CD4-positive, alpha-beta T cell treated with Interleukin-17A for 4 hours (primary cell): ENCODE measurements at regions not wholly inside any gene's neighbourhood (a gene's known extent, or its start where the extent isn't known, plus 50 kb on each side); places are given as distances from the start of the nearest gene placed in this dataset.

Experiments
- DNase-seq: peaks from one replicate; pipeline ENCODE4 v3.0.0-alpha.2; 2020; ENCODE audit warnings: mixed read lengths

DNA sequence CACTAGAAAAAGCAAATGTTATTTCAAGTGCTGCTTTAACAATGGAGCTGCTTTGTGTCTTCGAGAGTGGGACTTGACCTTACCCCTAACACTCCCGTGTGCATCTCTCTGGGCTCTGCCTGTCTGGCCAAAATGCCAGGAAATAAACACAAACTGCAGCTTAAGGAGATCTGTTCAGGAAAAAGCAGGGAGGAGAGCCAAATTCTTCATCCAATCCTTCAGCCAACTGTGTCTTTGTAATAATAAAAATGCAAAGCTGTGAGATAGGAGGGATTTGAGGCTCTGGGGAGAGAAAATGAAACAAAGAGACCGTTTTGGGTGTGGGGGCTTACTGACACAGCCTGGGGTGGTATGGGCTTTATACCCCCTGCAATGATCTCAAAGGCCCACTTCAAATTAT is 85.8 kb upstream of the WSCD2 start:
- no peak for DNase-seq

DNA sequence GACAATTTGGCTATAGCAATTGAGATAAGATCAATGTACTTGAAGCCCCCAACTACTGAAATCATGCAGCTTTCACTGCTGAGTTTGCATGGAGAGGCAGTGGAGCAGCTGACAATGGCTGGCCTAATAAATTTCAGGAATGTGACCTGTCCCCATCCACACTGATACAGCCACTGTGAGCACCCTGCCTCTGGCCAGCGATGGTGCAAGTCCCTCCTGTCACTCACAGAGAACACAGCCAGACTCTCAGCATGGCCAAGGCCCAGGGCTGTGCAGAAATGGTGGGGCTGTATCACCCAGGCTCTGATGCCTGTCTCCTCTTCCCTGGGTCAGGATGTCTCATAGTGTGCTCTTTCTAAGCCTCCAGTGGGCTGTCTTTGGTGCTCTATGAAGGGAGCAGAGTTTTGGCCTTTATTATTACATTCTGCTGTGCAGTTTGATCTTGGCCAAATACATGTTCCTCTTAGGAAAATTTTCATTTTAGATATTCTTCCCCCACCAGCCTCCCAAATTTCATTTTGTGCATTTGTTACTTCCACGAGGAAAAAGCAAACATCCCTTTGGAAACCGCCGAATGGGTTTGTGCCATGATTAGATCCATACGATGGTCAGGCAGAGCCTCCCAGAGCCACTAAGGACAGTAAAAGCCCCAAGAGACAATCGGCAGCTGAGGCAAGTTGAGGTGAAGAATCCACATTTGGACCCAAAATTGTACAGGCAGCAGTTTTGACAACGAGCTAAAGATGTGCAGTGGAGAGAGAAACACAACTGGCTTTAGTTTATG is 85.1 kb upstream of the WSCD2 start:
- DNase-seq: no peak

DNA sequence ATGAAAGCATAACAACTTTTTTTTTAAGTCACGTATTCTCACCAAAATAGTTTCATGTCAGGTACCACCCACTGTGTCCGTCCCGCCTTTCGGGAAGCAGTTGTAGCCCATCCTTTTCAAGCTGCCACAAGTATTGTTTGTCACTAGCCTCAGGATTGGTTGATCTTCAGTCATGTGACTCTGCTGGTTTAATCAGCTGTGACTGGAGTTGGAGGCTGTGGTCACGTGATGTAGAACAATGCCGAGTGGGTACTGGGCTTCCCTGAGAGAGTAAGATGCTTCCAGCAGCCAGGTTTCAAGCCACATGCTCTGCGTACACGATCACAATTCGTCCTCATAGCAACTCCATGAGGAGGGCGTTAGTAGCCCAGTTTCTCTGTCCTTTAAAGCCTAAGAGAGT is 83.0 kb upstream of the WSCD2 start:
- DNase-seq: no peak

DNA sequence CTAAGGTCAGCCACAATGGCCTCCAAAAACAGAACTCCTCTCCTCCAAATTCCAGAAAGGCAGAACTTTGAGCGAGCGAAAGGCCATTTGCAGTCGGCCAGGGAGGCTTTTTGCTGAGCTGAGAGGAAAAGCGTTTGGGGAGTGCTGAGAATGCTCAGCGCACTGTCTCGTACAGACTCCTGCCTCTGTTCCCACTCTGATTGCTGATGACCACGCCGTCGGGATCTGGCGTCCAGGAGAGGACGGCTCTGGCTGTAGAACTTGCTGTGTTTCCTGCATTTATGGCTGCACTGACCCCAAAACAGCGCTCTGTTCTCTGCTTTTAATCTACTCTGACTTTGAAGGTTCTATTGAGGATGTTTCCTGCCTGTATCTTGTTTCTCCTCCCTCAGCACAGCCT is 82.4 kb upstream of the WSCD2 start:
- DNase-seq: no peak

DNA sequence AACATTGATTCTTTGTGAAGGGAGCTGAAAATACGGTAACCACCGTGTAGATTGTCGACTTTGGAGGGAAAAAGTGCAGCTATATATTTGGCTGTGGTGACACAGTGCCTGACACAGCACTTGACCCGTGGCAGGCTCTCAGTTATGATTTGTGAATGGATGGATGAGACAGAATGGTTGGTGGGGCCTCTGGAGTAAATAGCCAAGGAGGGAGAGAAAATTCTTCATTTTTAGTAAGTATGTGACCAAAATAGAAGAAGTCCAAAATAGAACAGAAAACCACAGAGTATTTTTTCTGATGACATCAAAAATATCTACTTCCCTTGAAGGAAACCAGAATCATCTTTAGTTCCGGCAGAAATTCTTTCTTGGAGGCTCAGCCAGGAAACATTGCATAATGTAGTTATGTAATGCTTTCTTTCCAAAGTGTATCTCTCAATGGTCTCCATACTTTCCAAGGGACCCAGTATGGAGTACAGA is 82.0 kb upstream of the WSCD2 start:
- DNase-seq: no peak

DNA sequence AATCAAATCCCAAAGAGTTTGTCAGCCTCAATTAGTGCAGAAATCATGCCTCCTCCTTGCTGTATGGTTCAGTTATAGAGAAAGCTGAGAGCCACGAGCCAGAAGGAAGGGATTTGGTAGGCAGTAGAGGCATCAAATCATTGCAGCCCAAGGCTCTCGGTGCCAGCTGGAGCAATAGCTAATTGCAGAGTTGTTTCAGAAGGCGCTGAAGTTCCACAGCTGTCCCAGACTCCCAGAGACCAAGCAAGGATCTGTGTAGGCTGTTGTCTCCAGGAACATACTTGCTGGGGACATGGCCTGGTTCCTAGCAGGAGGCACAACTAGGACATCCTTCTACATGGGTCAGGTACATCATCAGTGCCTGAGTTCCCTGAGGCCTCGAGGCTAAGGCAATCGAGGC is 80.4 kb upstream of the WSCD2 start:
- DNase-seq: no peak

DNA sequence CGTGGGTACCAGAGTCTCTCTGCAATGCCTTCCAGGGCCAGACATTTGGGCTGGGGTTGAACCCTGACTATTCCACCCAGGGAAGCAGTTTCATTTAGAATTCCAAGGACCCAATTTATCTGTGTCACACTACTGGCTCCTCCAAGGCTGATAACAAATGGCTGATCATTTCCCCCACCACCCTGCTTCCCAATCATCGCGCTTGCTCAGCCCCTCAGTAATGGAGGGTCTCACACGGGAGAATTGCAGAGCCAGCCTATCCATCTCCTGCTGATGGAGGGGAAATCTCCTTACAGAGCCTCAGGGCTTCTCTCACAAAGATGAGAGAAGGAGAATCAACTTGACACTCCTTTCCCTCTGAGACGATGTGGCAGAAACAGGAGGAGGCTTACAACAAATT is 78.4 kb upstream of the WSCD2 start:
- DNase-seq: no peak

DNA sequence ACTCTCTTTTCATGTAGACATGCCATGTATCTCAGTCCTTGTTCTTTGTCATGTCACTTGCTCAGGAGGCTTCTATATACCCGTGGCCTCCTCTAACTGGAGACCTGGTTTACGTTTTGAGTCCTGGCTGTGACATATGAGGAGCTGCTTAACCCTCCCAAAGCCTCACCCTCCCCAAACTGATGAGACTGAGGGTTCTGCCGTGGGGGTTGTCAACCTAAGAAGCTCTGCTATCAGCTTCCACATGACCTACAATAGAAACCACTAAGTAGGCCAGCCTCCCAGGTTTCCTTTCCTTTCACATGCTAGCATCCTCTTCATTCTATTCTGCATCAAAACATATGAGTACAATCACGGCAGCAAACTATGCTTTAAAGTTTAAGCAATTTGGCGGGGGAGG is 76.8 kb upstream of the WSCD2 start:
- no peak for DNase-seq

DNA sequence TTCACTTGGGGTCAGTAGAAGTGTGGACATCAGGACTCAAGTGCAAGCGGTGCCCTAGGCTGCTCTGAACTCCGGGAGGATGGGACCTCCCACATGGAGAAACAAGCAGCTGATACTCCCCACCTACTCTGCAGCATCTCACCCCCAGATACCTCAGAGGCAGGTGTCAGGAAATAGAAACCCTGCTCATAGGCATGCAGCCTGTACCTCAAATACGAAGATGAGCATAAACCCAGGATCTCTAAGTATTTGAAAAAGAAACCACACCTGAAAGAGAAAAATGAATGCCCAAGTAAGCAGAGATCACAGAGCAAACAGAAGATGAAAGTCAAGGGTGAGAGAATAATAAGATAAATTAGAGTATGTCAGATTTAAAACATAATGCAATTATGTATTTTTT is 75.6 kb upstream of the WSCD2 start:
- no peak for DNase-seq

DNA sequence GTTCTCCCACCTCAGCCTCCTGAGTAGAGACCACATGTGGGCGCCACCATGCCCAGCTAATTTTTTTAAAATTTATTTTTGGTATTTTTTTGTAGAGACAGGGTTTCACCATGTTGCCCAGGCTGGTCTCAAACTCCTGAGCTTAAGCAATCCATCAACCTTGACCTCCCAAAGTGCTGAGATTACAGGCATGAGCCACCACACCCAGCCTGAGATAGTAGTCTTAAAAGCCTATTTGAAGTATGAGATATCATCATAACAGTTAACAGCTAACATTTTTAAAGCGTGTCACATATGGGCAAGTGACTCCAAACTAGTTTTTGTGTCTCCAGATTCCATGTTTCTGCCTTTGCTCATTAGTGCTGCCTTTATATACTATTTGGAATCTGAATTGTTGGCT is 74.6 kb upstream of the WSCD2 start:
- no peak for DNase-seq

DNA sequence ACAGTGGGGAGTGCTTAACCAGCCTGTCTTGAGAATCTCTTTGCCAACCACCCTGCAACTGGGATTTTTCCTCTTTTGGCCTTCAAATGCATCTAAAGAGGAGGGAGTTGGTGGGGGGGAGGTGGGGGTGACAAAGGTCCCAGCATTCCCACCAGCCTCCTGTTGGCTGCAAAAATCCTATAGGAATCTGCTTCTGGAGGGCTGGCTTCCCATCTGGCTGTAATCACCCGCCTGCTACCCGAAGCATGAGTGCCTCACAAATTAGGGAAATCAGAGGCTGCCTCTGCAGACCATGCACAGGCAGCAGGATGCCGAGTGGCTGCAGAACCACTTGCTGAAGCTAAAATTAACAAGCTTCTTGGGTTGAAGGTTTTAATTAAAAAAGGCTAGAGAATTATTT is 73.9 kb upstream of the WSCD2 start:
- DNase-seq: no peak

DNA sequence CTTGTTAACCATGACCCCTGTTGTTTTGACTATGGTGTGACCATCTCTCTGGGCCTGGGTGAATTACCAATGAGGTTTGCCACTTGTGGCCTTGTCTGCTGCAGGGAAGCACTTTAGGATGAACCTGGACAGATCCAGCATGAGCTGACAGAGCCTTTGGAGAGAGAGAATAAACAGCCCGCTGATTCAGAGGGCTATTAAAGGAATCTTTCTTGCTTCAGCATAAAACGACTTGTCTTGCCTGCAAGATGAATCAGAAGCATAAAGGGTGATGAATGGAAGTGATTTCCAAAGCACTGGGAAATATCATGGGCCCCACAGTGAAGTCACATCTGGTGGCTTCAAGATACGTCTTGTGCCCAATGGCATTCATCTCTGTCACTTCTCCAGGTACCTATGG is 69.0 kb upstream of the WSCD2 start:
- no peak for DNase-seq

DNA sequence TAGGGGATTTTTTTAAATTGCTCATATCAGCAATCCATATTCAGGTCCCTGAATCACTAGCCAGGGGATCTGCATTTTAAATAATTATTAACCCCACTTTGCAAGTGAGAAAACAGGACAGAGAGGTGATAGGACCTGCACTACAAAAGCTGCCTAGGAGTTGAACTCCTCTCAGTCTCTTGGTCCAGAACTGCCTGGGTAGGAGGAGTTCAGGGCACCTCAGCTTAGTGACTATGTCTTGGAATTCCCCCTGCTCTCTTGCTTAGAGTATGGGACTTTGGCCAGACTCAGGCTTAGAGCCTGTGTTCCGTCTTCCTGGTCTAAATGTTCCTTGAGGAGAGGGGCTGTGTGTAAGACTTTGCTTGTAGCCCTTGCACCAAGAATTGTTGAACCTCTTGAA is 68.2 kb upstream of the WSCD2 start:
- DNase-seq: no peak

DNA sequence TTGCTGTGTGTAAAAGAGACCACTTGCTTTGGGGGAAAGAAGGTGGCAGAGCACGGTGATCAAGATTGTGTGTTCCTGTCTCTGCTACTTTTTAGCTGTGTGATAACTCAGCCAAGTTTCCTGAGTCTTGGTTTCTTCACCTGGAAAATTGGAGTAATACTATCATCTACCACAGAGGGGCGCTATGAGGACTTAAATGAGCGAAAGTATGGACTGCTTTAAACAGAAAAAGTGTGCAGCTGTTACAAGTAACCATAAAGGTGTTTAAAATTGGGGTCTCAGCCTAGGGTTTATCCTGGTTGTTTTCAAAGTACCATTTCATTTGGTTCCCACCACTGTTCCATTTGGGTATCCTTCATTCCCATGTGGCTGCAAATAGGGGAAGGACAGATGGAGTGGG is 65.9 kb upstream of the WSCD2 start:
- no peak for DNase-seq

DNA sequence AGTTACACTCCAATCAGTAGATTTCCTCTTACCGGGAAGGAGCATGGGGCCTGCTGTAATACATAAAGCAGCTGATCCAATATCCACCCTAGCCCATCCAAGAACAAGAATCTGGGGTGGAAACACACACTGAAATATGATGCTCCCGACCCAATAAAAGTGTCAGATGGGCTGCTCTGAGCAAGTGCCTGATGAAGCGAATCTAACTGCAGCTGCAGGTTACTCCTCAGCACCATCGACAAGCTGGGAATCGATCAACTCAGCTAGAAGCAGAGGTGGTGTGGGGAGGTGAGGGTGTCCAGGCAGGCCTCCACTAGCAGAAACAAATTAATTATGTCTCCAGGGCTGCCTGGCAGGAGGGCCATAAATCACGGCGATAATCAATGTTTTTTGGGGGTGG is 64.0 kb upstream of the WSCD2 start:
- DNase-seq: no peak

DNA sequence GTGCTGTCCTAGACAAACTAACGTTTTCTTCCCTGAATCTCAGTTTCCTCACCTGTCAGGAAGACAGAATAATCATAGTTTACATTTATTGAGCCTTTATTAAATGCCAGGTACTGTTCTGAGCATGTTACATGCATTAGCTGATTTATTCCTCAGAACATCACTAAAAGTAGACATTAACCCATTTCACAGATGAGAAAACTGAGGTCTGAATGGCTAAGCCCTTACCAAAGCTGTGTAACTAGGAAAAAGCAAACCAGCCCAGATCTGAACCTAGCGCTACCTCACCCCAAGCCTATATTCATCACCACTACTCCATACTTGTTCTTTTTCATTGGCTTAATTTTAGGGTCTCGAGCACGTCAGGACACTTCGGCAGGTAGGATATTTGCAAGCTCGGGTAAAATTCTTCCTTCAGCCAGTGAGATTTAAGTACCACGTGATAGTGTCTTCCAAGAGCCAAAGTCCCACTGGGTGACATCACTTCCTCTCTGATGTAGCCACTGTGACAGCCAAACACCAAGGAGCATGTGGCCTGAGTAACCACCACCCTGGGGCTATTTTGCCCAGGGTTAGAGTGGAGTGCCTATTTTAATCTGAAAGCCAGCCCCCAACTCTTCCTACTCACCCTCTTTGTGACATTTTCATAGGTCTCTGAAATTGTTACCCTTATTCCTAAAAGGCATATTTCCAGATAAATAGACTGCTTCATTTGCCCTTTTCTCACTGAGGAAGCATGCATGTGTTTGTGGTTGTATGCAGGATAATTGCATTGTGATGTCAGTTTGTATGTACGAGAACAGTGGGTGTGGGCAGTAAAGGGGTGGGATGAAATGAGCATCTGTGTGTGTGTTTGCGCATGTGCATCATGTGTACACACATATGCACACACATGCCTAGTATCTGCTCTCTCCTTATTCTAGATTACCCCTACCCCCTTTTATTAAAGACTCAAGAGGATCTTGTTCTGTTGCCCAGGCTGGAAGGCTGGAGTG is 62.2 kb upstream of the WSCD2 start:
- no peak for DNase-seq

DNA sequence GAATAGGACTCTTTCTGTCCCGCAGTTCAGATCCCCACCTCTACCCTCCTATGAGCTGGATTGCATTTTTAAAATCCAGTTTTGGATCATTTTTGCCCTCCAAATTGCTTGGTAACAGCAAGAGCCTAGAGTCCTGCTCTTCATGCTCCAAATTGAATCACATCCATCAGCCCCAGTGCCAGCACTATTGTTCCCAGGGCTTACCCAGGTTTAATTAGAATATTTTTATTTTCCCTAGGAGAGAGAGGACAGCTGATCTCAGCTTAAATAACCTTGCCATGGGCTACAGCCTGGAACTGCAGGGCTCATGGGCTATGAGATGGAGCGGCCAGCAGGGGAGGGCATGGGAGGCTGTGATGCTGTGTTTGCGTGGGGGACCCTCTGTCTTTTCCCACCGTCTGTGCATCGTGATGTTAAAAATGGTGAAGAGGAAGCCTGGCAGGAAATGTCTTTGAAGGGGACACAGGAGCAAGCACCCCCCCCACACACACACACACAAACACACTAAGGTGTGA is 59.4 kb upstream of the WSCD2 start:
- no peak for DNase-seq

DNA sequence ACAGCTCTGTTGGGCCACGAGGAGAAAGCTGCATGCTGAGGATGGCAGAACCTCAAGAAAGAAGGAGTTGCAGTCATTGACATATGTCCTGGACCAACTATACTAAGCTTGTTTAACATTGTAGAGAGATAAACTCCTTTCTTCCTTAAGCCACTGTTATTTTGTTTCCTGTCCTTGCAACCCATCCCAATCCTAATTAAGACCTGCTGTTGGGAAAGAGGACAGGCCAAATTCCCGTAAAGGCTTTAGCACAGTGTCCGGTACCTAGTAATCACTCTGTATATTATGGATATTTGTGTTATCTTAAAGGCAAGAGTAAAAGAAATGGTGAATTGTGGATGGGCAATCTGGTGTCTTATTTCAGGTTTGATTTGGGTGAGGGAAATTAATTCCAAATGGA is 53.5 kb upstream of the WSCD2 start:
- DNase-seq: no peak

DNA sequence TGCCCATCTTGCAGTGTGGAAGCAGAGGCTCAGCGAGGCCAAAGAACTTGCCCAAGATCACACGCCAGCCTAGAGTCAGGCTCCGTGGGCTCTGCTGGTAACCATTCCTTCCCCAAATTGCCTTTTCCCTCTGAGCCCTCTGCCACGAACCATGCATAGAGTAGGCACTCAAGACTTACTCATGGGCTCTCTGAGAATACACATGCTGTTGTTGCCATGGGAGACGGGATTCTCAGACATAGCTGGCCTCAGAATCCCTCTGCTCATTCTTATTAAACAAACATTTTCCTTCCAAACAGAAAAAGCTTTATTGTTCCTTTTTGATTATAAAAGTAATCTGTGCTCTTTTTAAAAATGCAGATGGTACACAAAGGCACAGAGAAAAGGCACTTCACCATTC is 52.5 kb upstream of the WSCD2 start:
- DNase-seq: no peak

DNA sequence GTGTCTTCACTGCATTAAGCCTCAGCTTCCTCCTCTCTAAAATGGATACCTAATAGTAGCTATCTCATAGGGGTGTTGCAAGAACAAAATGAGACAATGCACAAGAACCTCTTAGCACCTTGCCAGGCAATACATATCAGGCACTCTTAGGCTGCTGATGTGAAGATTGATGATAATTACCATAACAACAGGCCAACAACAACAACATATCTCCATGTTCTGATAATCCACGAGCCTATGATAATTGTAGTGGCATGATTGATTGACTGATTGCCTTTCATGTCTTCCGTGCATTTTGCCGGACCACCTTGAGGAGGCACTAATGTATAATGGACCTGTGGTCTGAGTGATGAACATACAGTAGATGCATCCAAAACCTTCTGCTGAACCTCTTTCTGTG is 50.7 kb upstream of the WSCD2 start:
- DNase-seq: no peak
